IgD-negative memory B cell (primary cell): ENCODE measurements at regions not wholly inside any gene's neighbourhood (a gene's known extent, or its start where the extent isn't known, plus 50 kb on each side); places are given as distances from the start of the nearest gene placed in this dataset.
"Not testable (repeated sequence)": the region's sequence is repeated elsewhere in the genome, so short reads cannot be mapped to it uniquely, and the experiment has no call there.

Experiments used
- H3K27ac Mint-ChIP-seq, 3 donors: one replicate each; pipeline ENCODE4 v1.8.0; 2020 to 2022; ENCODE audit warnings: mild to moderate bottlenecking in 3 of 3, mixed read lengths in 3 of 3, moderate library complexity in 1 of 3
- H3K27me3 Mint-ChIP-seq: one replicate; pipeline ENCODE4 v1.8.0; 2021; ENCODE audit warnings: mixed read lengths
- H3K36me3 Mint-ChIP-seq: one replicate; pipeline ENCODE4 v1.8.0; 2020; ENCODE audit warnings: mild to moderate bottlenecking, mixed read lengths
- H3K4me1 Mint-ChIP-seq, 3 donors: one replicate each; pipeline ENCODE4 v1.8.0; 2020 to 2022; ENCODE audit warnings: mixed read lengths in 3 of 3, mild to moderate bottlenecking in 1 of 3
- H3K4me3 Mint-ChIP-seq, 4 donors: one replicate each; pipeline ENCODE4 v1.8.0; 2020 to 2022; ENCODE audit warnings: mild to moderate bottlenecking in 4 of 4, mixed read lengths in 4 of 4, moderate library complexity in 3 of 4
- H3K9me3 Mint-ChIP-seq, 3 donors: one replicate each; pipeline ENCODE4 v1.8.0; 2020 to 2021; ENCODE audit warnings: mixed read lengths in 3 of 3, mild to moderate bottlenecking in 1 of 3

DNA sequence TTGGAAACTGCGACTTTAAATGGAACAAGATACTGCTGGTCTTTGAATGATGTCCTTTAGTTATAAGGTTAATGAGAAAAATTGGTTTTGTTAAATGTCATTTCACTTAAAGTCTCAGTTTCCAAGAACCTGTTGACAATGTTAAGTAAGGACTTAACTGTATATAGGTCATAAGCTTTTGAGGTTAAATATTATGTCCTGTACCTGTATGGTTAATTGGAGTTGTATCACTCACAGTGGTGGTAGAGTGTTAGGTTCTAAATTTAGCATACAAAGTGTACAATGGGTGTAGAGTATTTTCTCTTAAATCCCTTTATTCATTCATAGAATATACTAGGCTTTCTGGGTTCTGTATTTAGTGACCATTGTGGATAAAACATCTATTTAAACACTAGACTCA lies 110.2 kb downstream of the HAUS1 start:
- peaks cover 36 to 60% (median 38%) of the 10 kb centered on the region in 3 donors for H3K4me1 Mint-ChIP-seq
- no peaks in the 10 kb centered on the region for H3K27me3 Mint-ChIP-seq
- H3K27ac Mint-ChIP-seq, result peak overlapping the region in 1 of 3 donors; percentile 32
- H3K9me3 Mint-ChIP-seq, result no peaks in the 10 kb centered on the region
- no peak overlapping the region for H3K4me3 Mint-ChIP-seq
- no peaks in the 10 kb centered on the region for H3K36me3 Mint-ChIP-seq

GRCh38 chr18:46215902-46216723 lies 111.9 kb downstream of the HAUS1 start:
- H3K4me3 Mint-ChIP-seq, result peak overlapping the region in 1 of 4 donors; percentile 35

GRCh38 chr18:46220116-46220515 lies 115.9 kb downstream of the HAUS1 start:
- Mint-ChIP-seq H3K4me3 (no peak overlapping the region), H3K36me3 (no peaks in the 10 kb centered on the region), H3K27me3 (no peaks in the 10 kb centered on the region), H3K9me3 (no peaks in the 10 kb centered on the region), H3K4me1 (peaks cover 12 to 42% (median 40%) of the 10 kb centered on the region in 3 donors), H3K27ac (no peak overlapping the region)

More at GRCh38 chr18:46215902-46216723, 111.9 kb downstream of the HAUS1 start:
- Mint-ChIP-seq H3K27me3 (no peaks in the 10 kb centered on the region), H3K36me3 (no peaks in the 10 kb centered on the region), H3K4me1 (peaks cover 26 to 52% (median 36%) of the 10 kb centered on the region in 3 donors), H3K9me3 (no peaks in the 10 kb centered on the region), H3K27ac (no peak overlapping the region)

DNA sequence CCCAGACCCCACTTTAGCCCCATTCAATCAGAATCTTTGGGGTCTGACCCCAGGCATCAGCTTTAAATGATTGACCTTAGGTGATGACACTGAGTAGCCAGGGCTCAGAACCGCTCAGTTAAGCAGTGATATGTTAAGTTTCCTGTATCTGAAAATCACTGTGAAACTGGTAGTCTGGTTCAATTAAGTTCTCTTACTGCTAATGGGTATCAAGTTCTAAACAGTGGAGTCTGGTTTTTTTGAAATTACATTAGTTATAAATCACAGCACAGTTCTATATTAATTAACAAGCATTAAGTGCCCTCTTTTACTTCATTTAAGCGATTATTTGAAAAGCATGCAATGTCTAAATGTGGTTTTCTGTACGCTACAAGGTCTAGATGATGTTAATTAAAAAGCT lies 117.9 kb downstream of the HAUS1 start:
- Mint-ChIP-seq H3K36me3 (no peaks in the 10 kb centered on the region), H3K27me3 (no peaks in the 10 kb centered on the region), H3K4me1 (peaks cover 8 to 49% (median 34%) of the 10 kb centered on the region in 3 donors), H3K9me3 (no peaks in the 10 kb centered on the region), H3K4me3 (no peak overlapping the region), H3K27ac (no peak overlapping the region)

GRCh38 chr18:46222710-46223360 lies 118.7 kb downstream of the HAUS1 start:
- no peaks in the 10 kb centered on the region for H3K36me3 Mint-ChIP-seq
- no peaks in the 10 kb centered on the region for H3K9me3 Mint-ChIP-seq
- peaks cover 7 to 51% (median 32%) of the 10 kb centered on the region in 3 donors for H3K4me1 Mint-ChIP-seq
- no peaks in the 10 kb centered on the region for H3K27me3 Mint-ChIP-seq
- peak overlapping the region in 1 of 4 donors; percentile 34 for H3K4me3 Mint-ChIP-seq
- peak overlapping the region in 2 of 3 donors; percentile 33 to 36 for H3K27ac Mint-ChIP-seq

- H3K4me3 Mint-ChIP-seq, result no peak overlapping the region
- H3K27ac Mint-ChIP-seq, result peak overlapping the region in 1 of 3 donors; percentile 50
- H3K36me3 Mint-ChIP-seq, result no peaks in the 10 kb centered on the region
- H3K9me3 Mint-ChIP-seq, result no peaks in the 10 kb centered on the region
- H3K4me1 Mint-ChIP-seq, result peaks cover 7 to 48% (median 25%) of the 10 kb centered on the region in 3 donors
- H3K27me3 Mint-ChIP-seq, result no peaks in the 10 kb centered on the region
Measured at GRCh38 chr18:46224181-46224775, 120.1 kb downstream of the HAUS1 start.

- no peaks in the 10 kb centered on the region for H3K36me3 Mint-ChIP-seq
- H3K27ac Mint-ChIP-seq, result no peak overlapping the region
- H3K4me3 Mint-ChIP-seq, result no peak overlapping the region
- no peaks in the 10 kb centered on the region for H3K27me3 Mint-ChIP-seq
- H3K4me1 Mint-ChIP-seq, result peaks cover 7 to 42% (median 25%) of the 10 kb centered on the region in 3 donors
- no peaks in the 10 kb centered on the region for H3K9me3 Mint-ChIP-seq
Measured at GRCh38 chr18:46226461-46226860, 122.3 kb downstream of the HAUS1 start.

DNA sequence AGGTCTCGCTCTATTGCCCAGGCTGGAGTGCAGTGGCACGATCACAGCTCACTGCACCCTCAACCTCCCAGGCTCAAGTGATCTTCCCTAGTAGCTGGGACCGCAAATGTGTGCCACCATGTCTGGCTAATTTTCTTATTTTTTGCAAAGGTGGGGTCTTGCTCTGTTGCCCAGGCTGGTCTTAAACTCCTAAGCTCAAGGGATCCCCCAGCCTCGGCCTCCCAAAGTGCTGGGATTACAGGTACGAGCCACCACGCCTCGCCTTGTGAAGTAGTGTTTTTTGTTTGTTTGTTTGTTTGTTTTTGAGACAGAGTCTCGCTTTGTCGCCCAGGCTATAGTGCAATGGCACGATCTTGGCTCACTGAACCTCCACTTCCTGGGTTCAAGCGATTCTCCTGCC lies 125.5 kb downstream of the HAUS1 start:
- peaks cover 6 to 18% (median 9%) of the 10 kb centered on the region in 3 donors for H3K4me1 Mint-ChIP-seq
- not testable (repeated sequence) for H3K9me3 Mint-ChIP-seq, H3K36me3 Mint-ChIP-seq, H3K27ac Mint-ChIP-seq, H3K27me3 Mint-ChIP-seq
- H3K4me3 Mint-ChIP-seq, result peak overlapping the region in 1 of 4 donors; percentile 81

DNA sequence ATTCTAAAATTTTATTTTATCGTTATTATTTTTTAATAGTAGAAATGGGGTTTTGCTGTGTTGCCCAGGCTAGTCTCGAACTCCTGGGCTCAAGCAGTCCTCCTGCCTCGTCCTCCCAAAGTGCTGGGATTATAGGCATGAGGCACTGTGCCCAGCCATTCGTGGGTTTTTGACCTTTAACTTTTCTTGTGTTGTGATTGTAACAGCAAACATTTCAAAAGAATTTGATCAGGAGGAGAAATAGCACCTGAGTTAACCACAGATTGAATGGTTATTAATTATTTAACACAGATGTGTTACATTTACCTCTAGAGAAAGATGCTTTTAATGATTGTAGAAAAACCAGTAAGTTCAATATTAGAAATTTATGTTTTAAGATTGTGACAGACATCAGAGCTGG lies 132.0 kb downstream of the HAUS1 start:
- H3K36me3 Mint-ChIP-seq, result peaks cover 6% of the 10 kb centered on the region
- no peaks in the 10 kb centered on the region for H3K9me3 Mint-ChIP-seq
- peaks cover 12 to 22% (median 14%) of the 10 kb centered on the region in 3 donors for H3K4me1 Mint-ChIP-seq
- no peaks in the 10 kb centered on the region for H3K27me3 Mint-ChIP-seq
- no peak overlapping the region for H3K4me3 Mint-ChIP-seq
- H3K27ac Mint-ChIP-seq, result no peak overlapping the region

GRCh38 chr18:46237891-46238290 lies 133.7 kb downstream of the HAUS1 start:
- Mint-ChIP-seq H3K27me3 (no peaks in the 10 kb centered on the region), H3K9me3 (no peaks in the 10 kb centered on the region), H3K4me1 (peaks cover 12 to 22% (median 17%) of the 10 kb centered on the region in 3 donors), H3K27ac (no peak overlapping the region), H3K4me3 (no peak overlapping the region), H3K36me3 (peaks cover 6% of the 10 kb centered on the region)

DNA sequence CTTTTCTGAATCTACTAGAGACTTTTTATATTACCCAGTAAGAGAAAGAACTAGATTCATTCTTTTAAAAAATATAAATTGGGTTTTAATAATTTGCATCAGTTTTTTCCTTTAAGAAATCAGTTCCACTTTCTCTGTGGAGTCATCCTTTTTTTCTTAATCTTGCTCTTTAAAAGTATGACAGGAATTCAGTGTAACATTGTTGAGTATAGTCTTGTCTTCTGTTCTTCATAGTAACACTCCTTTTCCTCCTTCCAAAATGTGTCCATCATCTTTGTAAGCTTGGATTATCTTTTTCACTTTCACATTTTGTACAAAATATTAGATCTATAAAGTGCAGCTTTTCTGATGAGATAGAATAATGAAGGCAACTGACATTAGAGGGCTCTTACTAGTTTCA lies 135.4 kb downstream of the HAUS1 start:
- Mint-ChIP-seq H3K4me1 (peaks cover 10 to 28% (median 18%) of the 10 kb centered on the region in 3 donors), H3K36me3 (peaks cover 3% of the 10 kb centered on the region), H3K27me3 (no peaks in the 10 kb centered on the region), H3K9me3 (no peaks in the 10 kb centered on the region), H3K4me3 (no peak overlapping the region), H3K27ac (peak overlapping the region in 2 of 3 donors; percentile 5 to 65)

DNA sequence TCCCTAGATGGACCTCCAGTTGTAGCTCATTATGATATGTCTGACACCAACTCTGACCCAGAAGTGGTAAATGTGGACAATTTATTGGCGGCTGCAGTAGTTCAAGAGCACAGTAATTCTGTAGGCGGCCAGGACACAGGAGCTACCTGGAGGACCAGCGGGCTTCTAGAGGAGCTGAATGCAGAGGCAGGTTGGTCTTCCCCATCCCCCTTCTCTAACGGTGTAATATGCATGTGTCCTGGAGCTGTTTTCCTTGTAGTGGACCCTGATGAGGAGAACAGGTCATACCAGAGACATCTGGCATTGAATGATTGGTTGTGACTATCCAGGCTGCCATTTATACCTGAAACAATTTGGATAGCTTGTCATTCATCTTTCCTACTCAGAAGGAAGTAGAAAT lies 135.8 kb downstream of the HAUS1 start:
- peak overlapping the region in 2 of 3 donors; percentile 5 to 45 for H3K27ac Mint-ChIP-seq

DNA sequence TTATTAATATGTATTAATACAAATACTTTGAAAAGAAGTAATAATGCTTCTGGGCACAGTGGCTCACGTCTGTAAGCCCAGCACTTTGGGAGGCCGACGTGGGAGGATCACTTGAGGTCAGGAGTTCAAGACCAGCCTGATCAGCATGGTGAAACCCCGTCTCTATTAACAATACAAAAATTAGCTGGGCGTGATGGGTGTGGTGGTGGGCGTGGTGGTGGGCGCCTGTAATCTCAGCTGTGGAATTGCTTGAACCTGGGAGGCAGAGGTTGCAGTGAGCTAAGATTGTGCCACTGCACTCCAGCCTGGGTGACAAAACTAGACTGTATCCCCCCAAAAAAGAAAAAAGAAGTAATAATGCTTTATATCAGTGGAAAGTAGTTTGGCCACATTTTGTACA lies 137.2 kb downstream of the HAUS1 start:
- H3K4me1 Mint-ChIP-seq, result peaks cover 1 to 22% (median 14%) of the 10 kb centered on the region in 3 donors
- H3K27ac Mint-ChIP-seq, H3K4me3 Mint-ChIP-seq, H3K36me3 Mint-ChIP-seq, H3K9me3 Mint-ChIP-seq, H3K27me3 Mint-ChIP-seq: not testable (repeated sequence)

More for the DNA sequence above, 135.8 kb downstream of the HAUS1 start:
- H3K36me3 Mint-ChIP-seq, result peaks cover 1% of the 10 kb centered on the region
- no peaks in the 10 kb centered on the region for H3K27me3 Mint-ChIP-seq
- H3K4me1 Mint-ChIP-seq, result peaks cover 8 to 23% (median 13%) of the 10 kb centered on the region in 3 donors
- H3K4me3 Mint-ChIP-seq, result no peak overlapping the region
- no peaks in the 10 kb centered on the region for H3K9me3 Mint-ChIP-seq

GRCh38 chr18:46242183-46242582 lies 138.0 kb downstream of the HAUS1 start:
- H3K36me3 Mint-ChIP-seq, result no peaks in the 10 kb centered on the region
- H3K27me3 Mint-ChIP-seq, result no peaks in the 10 kb centered on the region
- H3K27ac Mint-ChIP-seq, result no peak overlapping the region
- H3K9me3 Mint-ChIP-seq, result no peaks in the 10 kb centered on the region
- peaks cover 3 to 22% (median 14%) of the 10 kb centered on the region in 3 donors for H3K4me1 Mint-ChIP-seq
- no peak overlapping the region for H3K4me3 Mint-ChIP-seq

GRCh38 chr18:46243095-46243494 lies 138.9 kb downstream of the HAUS1 start:
- no peak overlapping the region for H3K4me3 Mint-ChIP-seq
- no peaks in the 10 kb centered on the region for H3K36me3 Mint-ChIP-seq
- no peak overlapping the region for H3K27ac Mint-ChIP-seq
- peaks cover 7 to 22% (median 17%) of the 10 kb centered on the region in 3 donors for H3K4me1 Mint-ChIP-seq
- no peaks in the 10 kb centered on the region for H3K27me3 Mint-ChIP-seq
- no peaks in the 10 kb centered on the region for H3K9me3 Mint-ChIP-seq
